ENCODE measurements at regions not wholly inside any gene's neighbourhood (a gene's known extent, or its start where the extent isn't known, plus 50 kb on each side); places are given as distances from the start of the nearest gene placed in this dataset.

DNA sequence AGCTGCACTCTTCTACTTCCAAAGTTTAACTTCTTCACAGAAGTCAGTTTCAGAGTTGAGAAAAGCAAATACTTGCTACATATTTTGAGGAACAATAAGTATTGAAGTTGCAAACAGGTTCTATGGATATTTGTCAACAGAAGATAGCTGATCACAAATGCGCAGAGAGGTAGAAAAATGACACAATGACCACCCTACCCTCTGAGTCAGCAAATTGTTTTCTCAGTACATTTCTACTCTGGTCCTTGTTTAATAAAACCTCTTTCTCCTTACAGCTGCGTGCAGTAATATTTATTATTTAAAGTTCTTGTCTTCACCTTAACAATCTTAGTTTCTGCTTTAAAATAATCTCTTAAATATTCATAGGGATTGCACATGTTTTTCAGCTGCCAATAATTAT is 855.1 kb upstream of the CTNND2 start:
- TF ChIP-seq, protein P1, sequence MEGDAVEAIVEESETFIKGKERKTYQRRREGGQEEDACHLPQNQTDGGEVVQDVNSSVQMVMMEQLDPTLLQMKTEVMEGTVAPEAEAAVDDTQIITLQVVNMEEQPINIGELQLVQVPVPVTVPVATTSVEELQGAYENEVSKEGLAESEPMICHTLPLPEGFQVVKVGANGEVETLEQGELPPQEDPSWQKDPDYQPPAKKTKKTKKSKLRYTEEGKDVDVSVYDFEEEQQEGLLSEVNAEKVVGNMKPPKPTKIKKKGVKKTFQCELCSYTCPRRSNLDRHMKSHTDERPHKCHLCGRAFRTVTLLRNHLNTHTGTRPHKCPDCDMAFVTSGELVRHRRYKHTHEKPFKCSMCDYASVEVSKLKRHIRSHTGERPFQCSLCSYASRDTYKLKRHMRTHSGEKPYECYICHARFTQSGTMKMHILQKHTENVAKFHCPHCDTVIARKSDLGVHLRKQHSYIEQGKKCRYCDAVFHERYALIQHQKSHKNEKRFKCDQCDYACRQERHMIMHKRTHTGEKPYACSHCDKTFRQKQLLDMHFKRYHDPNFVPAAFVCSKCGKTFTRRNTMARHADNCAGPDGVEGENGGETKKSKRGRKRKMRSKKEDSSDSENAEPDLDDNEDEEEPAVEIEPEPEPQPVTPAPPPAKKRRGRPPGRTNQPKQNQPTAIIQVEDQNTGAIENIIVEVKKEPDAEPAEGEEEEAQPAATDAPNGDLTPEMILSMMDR (IDR thresholded peaks at IDR 0.05; ENCODE audit: control extremely low read depth in 1 of 3, insufficient read depth in 1 of 3, low read depth in 1 of 3, low read length in 3 of 3): no peak
- no peak for TF ChIP-seq TAF7 (optimal IDR thresholded peaks at IDR 0.05; ENCODE audit: borderline replicate concordance, low read depth, low read length)
- no peak for TF ChIP-seq EZH2 (IDR thresholded peaks at IDR 0.05; ENCODE audit: low read depth, low read length, severe bottlenecking)
- TF ChIP-seq FOSL1 (IDR thresholded peaks at IDR 0.05; ENCODE audit: insufficient read depth, low read depth, low read length): no peak
- TF ChIP-seq ZNF274 (IDR thresholded peaks at IDR 0.05; ENCODE audit: borderline replicate concordance, extremely low read depth, low read length): no peak
- TF ChIP-seq GABPA (IDR thresholded peaks at IDR 0.05; ENCODE audit: borderline replicate concordance, insufficient read depth, low read length): no peak
- TF ChIP-seq EGR1 (IDR thresholded peaks at IDR 0.05; ENCODE audit: borderline replicate concordance, low read depth, low read length): no peak
- TF ChIP-seq, protein P2, sequence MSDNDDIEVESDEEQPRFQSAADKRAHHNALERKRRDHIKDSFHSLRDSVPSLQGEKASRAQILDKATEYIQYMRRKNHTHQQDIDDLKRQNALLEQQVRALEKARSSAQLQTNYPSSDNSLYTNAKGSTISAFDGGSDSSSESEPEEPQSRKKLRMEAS (IDR thresholded peaks at IDR 0.05): no peak
- no peak for TF ChIP-seq RAD21 (IDR thresholded peaks at IDR 0.05 in 1 of 2, conservative IDR thresholded peaks at IDR 0.05 in 1 of 2; ENCODE audit: low read depth in 2 of 2, low read length in 2 of 2)
- no peak for TF ChIP-seq CREB1 (IDR thresholded peaks at IDR 0.05)
- no peak for TF ChIP-seq SAP30 (IDR thresholded peaks at IDR 0.05; ENCODE audit: insufficient read depth, insufficient replicate concordance, low read length)
- no peak for TF ChIP-seq SIN3A (conservative IDR thresholded peaks at IDR 0.05 in 1 of 2, IDR thresholded peaks at IDR 0.05 in 1 of 2; ENCODE audit: low read depth in 1 of 2, low read length in 2 of 2)
- TF ChIP-seq, protein P3, sequence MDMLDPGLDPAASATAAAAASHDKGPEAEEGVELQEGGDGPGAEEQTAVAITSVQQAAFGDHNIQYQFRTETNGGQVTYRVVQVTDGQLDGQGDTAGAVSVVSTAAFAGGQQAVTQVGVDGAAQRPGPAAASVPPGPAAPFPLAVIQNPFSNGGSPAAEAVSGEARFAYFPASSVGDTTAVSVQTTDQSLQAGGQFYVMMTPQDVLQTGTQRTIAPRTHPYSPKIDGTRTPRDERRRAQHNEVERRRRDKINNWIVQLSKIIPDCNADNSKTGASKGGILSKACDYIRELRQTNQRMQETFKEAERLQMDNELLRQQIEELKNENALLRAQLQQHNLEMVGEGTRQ (IDR thresholded peaks at IDR 0.05; ENCODE audit: low read length): no peak
- TF ChIP-seq SRF (IDR thresholded peaks at IDR 0.05; ENCODE audit: low read depth, low read length): no peak

Measured in H1 (cell line).